CD4-positive, alpha-beta T cell treated with Interleukin-4 for 1 hour (primary cell): ENCODE measurements at regions not wholly inside any gene's neighbourhood (a gene's known extent, or its start where the extent isn't known, plus 50 kb on each side); places are given as distances from the start of the nearest gene placed in this dataset.
"Not testable (repeated sequence)": the region's sequence is repeated elsewhere in the genome, so short reads cannot be mapped to it uniquely, and the experiment has no call there.

ENCODE experiments used
- DNase-seq, 2 donors: peaks; one replicate each; pipeline ENCODE4 v3.0.0-alpha.2; 2020 to 2022

DNA sequence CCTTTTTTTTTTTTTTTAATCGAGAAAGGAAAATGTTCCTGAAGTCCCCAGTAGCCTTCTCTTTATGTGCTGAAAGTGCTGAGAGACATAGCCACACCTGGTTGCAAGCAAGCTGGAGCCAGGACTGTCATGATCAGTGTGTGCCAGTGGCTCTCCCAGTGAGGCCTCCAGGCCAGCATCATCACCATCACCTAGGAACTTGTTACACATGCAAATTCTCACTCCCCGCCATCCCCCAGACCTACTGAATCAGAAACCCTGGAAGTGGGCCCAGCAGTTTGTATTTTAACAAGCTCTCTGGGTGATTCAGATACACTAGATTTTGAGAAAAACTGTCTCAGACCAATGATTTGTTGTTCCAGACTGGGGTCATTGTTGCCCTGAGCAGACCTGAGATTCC lies 181.9 kb upstream of the GLRA1 start:
- no peak for DNase-seq

DNA sequence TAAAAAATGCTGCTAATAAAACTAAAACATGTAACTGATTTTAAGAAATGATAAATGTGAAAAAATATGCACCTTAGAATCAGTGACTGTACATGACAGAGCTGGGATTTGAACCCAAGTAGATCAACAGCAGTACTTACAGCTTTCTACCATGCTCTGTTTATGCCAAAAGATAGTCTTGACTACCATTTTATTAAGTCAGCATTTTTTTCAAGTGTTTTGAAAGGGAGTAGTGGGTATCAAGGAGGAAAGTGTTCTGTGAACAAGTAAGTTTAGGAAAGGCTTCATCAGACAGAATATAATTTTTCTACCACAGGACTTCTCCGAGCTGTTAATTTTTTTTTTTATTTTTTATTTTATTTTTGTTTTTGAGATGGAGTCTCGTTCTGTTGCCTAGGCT lies 180.4 kb upstream of the GLRA1 start:
- DNase-seq = no peak

DNA sequence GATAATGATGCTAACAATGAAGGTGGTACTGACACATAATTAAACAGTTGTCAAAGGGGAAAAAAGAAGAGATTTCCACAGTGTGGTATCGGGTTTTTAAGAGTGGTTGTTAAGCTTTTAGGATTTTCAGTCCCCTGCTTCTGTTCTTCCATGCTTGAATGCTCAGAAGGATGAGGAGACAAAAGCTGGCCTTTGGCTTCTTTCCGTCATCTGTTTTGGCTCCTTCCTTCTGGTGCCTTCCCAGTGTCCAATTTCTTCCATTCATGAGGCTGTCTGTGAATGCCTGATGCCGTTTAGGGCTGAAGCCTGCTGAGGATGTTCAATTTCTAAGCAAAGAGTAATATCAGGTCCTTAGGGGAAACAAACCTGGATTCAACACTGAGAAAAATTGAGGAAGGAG lies 179.6 kb upstream of the GLRA1 start:
- DNase-seq = no peak

DNA sequence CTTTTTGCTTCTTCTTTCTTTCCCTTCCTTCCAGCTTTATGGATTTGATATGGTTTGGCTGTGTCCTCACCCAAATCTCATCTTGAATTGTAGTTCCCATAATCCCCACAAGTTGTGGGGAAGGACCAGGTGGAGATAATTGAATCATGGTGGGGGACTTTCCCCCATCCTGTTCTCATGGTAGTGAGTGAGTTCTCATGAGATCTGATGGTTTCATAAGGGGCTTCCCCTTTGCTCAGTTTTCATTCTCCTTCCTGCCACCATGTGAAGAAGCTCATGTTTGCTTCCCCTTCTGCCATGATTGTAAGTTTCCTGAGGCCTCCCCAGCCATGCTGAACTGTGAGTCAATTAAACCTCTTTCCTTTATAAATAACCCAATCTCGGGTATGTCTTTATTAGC lies 178.3 kb upstream of the GLRA1 start:
- not testable (repeated sequence) for DNase-seq

DNA sequence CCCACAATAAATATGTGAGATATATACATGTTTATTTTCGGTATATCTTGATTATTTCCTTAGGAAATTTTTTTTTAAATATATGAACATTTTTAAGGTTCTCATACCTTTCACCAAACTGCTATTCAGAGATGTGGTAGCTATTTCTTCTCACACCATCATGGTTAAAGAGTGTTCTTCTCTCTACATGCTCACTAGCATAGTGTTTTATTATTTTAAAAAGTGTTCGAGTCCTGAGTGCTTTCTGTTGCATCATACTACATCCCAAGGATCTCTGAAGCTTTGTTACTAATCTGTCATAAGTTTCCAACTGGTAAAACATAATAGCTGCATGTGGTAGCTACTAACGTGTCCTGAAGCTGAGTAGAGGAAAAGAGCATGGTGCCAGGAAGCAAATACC lies 177.4 kb upstream of the GLRA1 start:
- no peak for DNase-seq

DNA sequence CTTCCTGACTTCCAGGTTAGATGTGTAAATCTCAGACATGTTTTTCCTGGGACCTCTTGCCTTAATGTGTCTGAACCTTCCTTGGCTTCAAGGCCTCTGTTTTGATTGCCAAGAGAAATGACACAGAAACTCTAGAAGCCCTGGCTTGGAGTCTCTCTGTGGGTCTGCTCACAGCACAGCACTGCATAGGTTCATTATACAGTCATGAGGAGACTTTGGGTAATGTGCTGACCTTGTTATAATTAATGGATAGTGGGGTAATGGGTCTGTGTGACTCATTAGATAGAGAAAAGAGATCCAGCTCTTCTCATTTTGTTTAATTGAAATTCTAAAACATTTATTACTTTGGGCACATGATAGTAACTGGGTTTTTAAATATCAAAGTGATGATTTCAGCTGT lies 175.8 kb upstream of the GLRA1 start:
- DNase-seq = no peak

DNA sequence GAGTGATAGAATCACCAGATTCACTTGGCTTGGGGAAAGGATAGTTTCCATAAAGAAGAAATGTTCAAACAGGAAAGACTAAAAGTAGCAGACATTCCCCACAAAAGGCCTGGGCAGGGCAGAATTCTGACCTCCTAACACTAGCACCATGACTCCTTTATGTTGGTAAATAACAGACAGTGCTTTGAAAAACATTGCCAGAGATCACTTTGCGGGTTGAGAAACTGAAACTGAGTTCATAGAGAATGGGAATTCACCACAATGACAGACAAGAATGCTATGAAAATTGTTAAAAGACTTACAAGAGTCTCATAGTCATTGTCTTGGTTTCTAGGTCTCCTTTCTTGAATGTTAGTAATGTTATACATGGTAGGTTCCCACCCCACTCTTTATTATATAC lies 172.5 kb upstream of the GLRA1 start:
- DNase-seq = no peak

DNA sequence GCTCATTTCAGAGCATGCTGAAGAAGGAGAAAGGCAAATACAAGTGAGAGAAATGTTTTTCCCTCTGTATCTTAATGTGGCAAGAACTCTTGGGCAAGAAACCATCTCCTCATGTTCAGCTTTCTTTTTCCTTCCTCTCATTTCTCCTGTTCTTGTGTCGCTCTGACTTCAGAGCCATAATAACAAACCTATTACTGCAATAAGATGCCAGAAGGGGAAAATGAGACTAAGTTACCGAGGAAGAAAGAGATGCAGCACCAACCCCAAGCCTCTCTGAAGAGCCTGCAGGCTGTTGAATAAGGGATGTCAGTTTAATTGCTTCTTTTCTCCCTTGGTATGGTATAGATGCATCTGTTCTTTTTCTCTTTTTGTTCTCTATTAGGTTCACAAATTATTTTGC lies 170.1 kb upstream of the GLRA1 start:
- no peak for DNase-seq

DNA sequence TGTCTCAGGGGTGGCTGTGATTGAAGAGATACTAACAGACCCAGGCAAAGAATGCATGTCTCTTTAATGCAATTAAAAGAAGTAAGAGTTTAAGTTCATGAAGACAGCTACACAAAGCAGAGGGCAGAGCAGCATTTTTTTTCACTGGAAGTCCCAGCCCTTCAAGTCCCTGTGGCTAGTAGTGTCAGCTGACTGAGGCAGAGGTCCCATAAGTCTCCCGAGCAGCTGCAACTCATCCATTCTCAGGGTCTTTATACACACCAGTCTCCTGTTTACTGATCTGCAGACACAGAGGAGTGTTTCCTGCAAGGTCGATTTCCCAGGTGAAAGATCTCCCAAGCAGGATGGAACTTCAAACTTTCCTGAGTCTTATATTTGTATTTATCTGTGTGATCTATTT lies 169.4 kb upstream of the GLRA1 start:
- no peak for DNase-seq

DNA sequence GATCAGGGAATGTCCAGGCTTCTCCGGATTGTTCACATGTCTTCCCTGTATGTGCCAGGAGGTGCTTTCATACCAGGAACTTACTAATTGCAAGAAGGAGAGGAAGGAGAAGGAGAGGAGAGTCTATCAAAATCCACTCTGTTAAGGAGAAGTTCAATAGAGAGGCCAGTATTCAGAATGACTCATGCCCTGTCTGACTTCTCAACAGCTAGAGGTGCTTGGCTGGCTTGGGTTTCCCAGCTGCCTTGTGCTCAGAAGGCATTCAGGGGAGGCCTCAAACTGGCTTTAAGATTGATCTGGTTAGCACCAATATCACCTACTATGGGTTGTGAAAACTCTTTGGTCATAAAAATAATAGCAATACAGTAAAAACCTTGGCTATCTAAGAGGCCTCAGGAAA lies 167.9 kb upstream of the GLRA1 start:
- DNase-seq = no peak

DNA sequence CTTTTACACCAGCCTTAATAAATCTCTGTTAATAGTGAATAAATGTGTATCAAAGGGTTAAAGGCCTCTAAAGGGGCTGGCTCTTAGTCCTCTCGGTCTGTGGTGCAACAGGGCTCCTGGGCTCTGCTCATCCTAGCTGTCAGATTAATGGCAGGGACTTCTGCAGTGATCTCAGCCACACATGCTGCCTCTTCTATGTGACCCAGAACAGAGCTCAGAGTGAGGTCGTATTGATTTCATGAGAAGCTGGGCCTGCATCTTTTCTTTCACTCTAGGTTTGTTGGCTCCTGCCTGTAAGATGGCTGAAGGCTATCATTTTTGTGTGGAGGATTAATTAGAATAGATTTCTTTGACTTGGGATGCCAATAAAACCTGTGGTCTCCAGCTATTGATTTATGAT lies 165.0 kb upstream of the GLRA1 start:
- no peak for DNase-seq

DNA sequence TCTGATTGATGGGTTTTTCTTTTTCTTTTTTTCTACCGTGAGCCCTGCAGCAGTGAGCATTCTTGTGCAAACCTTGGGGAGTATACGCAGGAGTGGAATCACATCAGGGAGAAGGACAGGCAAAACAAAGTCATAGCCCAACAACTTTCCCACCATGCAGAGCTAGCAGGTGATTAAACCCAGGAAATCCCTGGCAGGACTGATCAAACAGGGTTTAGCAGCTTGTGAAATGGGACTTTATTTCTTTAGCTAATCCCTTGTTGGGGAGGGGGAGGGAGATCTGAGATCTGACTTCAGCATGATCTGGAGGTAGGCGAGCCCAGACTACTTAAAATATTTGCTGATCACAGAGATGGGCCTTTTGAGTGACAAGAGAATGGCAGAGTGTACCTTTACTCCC lies 162.0 kb upstream of the GLRA1 start:
- DNase-seq = no peak

DNA sequence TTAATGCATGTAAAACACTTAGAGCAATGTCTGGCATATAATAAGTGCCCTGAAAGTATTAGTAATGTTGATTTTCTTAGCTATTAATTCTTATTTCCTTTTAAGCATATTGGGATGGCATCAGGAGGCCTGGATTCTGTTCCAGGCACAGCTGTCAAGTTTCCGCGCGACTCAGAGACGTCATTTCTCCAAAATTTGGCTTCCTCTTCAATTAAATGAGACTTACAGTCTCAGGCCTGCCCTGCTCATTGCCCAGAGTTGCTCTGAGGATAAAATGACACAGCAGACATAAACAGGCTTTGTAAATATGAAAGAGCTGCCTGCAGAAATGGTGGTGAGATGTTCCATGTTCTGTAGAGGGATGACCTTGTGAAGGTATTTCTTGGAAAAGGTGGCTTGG lies 159.8 kb upstream of the GLRA1 start:
- no peak for DNase-seq

DNA sequence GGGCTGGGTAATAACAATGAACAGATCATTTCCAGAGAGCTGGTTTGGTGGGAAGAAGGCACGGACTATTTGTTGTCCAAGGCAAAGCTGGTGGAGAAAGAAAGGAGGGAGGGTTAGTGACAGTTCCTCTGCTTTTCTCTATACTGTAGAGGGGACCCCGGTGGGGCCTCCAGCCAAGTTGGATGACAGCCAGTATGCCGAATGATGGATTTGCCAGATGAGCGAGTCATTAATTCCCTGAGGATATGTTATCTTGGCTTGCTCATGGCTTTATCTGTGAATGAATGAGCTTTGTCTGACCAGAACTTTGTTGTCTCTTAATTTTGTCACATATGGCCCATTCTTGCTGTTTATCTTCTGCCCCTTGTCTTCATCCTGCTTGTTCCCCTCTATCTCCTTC lies 158.6 kb upstream of the GLRA1 start:
- DNase-seq = no peak

DNA sequence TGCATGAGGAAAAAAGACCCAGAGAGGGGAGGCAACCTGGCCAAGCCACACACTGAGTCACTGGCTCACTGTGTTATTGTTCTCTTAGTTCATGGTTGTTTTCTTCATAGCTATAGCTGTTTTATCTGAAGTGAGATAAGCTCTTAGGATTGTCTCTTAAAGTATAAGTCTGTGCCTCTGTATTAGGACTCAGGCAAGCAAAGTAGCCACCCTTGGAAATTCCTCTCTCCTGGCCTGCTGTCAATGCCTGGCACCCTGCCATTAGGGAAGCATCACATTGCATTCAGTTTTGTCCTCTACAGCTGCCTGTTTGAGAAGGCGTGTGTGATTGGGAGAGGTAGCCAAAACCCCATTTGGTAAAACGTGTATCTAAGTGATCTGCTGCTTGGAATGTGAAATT lies 147.4 kb upstream of the GLRA1 start:
- DNase-seq = no peak

DNA sequence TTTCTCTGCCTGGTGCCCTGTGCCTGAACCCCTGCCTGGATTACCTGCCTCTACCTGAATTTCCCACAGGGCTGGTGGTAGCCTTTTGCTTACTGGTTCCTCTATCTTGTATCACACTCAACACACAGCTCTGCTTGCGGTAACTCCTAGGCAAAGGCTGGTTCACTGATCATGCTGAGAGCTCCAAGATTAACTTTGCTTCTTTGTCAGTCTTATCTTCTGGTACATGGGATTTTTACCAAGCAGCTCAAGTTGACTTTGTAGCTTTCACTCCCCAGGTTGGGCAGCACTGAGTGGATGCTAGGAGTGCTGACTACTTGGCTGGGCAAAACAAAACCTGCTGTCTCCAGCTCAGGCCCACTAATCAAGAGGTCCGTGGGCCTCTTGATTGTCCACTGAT lies 145.9 kb upstream of the GLRA1 start:
- no peak for DNase-seq

DNA sequence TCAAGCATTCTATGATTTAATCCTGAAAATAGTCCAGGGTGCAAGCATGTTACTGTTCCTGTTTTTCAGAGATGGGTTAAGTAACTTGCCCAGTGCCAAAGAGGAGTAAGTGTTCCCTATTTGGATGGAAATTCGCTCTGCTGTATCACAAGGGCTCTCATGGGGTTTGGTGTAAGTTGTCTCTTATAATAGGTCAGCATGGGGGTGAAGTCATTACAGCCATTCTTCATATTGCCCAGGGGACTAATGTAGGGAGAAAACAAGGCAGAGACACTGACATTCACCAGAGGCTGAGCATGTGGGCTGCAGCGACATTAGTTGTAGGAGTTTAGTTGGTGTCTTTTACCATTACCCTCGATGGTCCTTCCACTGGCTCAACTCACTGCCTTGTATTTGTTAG lies 142.1 kb upstream of the GLRA1 start:
- DNase-seq = no peak

DNA sequence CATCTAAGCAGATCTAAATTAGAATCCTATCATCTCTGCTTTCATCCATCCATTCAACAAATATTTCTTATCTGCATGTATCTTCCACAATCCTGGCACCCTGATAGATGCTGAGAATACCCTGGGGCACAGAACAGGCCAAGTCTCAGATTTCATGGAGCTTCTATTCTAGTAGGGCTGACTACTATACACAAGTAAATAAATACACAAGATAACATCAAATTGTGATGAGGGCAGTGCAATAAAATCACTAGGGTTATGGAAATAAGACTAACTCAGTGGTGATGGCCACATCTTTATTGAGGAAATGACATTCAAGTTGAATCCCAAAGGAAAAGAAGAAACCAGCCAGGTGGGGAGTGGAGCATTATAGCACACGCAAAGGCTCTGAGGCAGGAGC lies 138.4 kb upstream of the GLRA1 start:
- DNase-seq = no peak

DNA sequence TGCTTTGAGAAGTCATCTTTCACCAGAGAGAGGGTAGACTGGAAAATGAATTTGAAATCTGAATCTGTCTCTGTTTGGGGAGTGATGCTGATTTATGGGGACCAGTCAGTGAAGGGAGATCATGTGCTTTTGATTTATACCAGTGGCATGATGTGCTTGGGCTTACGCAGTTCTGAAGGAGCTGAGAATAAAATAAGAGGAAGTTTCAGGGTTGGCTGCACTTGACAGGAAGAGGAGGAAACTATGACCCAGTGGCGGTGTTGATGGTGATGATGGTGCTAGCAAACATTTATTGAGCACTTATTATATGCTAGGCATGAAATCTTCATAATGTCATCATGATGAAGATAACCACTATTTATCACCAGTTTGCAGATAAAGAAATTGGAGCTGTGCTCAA lies 136.4 kb upstream of the GLRA1 start:
- peak in 1 of 2 donors; percentile 19 for DNase-seq

DNA sequence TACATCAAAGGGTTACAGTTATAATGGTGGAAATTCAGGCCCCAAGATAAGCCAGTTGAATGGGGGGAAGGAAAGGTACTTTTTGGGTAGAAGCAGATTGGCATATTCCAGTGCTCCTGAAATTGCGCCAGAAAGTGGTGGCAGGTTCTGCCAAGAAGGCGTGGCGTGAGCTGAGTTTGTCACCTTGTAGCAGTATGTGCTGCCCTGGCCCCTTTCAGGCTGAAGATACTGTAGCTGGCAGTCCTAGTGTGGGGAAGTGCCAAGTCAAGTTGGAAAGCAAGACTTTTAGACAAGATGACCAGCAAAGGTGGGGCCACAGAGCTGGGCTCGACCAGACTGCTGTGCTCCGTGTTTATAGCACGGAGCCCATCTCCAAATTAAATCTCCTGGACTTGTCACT lies 133.6 kb upstream of the GLRA1 start:
- no peak for DNase-seq

DNA sequence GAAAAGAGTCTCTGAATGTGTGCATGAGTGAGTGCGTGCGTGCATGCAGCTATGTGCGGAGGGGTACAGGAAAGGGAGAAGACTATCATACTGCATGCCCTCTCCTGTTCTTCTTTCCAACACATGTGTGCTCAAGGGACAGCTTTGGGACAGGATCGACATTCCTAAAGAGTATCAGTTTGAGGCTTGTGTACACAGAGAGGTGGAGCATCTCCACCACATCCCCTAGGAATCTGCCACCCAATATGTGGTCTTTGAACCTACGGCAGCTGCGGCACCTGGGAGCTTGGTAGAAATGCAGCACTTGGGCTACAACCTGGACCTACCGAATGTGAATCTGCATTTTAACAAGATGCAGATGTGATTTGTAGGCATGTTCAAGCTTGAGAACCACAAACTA lies 132.3 kb upstream of the GLRA1 start:
- DNase-seq = no peak

DNA sequence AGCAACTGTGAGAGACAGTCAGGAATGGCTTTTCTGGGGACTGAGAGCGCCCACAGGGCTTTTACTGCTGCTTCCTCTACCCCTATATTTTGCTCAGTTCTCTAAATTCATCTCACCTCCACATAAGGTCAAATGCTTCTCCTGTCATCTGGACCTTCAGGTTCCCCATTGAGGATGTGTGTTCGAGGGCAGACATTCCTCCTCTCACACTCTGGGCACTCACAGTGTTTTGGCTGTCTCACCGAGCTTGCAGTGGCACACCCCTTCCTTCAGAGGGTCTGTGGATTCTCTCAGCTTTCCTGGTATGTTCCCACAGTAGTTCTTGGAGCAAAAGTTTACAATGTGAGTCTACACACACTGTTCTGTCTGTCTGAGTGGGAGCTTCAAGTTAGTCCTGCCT lies 127.8 kb upstream of the GLRA1 start:
- no peak for DNase-seq

DNA sequence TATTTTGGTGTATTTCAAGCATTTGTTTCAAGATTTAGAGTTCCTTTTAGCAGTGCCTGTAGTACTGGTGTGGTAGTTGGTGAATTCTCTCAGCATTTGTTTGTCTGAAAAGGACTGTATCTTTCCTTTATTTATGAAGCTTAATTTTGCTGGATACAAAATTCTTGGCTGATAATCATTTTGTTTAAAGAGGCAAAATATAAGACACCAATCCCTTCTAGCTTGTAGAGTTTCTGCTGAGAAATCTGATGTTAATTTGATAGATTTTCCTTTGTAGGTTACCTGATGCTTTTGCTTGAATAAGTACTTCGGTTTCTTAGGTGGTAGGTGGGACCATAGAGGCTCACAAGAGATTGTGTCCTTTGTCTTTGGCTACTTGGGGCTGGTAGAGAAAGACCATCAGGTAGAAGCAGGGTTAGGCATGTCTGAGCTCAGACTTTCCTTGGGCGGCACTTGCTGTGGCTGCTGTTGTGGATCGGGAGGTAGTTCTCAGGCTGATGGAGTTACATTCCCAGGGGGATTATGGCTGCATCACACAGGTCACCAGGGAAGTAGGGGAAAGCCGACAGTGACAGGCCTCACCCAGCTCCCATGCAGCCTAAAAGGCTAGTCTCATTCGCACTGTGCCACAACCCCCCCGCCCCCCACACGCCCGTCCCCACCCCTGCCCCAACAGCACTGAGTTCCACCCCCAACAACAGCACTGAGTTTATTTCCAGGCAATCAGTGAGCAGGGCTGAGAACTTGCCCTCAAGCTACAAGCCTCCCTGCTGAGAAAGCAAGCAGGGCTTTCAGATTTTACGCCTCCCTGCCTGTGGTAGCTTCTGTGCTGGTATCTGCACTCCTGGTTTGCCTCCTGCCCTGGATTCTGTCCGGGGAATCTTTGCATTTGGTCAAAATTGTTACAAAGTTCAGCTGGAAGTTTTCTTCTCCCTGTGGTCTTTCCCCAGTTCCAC lies 127.1 kb upstream of the GLRA1 start:
- DNase-seq = no peak

DNA sequence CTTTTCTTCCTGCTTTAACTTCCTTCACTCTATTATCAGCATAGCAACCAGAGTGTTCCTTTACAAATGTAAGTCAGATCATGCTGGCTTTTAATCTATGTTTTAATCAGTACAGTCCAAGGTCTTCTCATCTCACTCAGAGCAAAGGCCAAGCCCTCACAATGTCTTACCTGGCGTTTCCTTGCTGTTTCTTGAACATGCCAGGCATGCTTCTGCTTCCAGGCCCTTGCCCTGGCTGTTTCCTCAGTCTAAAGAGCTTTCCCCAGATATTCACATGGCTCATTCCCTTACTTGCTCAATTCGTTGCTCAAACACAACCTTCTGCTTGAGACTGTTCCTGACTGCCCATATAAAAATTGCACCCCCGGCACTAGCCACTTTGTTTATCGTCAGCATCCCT lies 121.7 kb upstream of the GLRA1 start:
- no peak for DNase-seq

DNA sequence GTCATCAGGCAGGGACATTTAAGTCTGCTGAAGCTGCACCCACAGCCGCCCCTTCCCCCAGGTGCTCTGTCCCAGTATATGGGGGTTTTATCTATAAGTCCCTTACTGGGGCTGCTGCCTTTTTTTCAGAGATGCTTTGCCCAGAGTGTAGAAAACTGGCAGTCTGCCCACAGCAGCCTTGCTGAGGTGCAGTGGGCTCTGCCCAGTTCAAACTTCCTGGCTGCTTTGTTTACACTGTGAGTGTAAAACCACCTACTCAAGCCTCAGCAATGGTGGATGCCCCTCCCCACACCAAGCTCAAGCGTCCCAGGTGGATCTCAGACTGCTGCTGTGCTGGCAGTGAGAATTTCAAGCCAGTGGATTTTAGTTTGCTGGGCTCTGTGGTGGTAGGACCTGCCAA lies 114.2 kb upstream of the GLRA1 start:
- DNase-seq = peak in 1 of 2 donors; percentile 33
